ENCODE measurements at regions not wholly inside any gene's neighbourhood (a gene's known extent, or its start where the extent isn't known, plus 50 kb on each side); places are given as distances from the start of the nearest gene placed in this dataset.

GRCh38 chr2:123720760-123721159, 304.3 kb upstream of the CNTNAP5 start:
- Histone ChIP-seq H3K27me3 (ENCODE audit: insufficient read depth, low read length, poor library complexity) (no peaks in the 10 kb centered on the region), H2AFZ (ENCODE audit: low read depth, low read length) (no peak overlapping the region), H3K9me3 (ENCODE audit: insufficient read depth, low read length, severe bottlenecking) (no peaks in the 10 kb centered on the region), H3K27ac (ENCODE audit: low read length) (no peak overlapping the region), H3K79me2 (ENCODE audit: insufficient read depth, low read length) (no peaks in the 10 kb centered on the region), H3K4me2 (ENCODE audit: insufficient read depth, low read length) (no peak overlapping the region), H3K9ac (ENCODE audit: low read depth, low read length) (no peak overlapping the region), H3K4me1 (ENCODE audit: insufficient read depth, low read length) (no peaks in the 10 kb centered on the region), H3K4me3 (ENCODE audit: low read depth in 1 of 2, low read length in 2 of 2) (no peak overlapping the region), H3K36me3 (ENCODE audit: insufficient read depth, low read length) (no peaks in the 10 kb centered on the region), H4K20me1 (ENCODE audit: insufficient read depth, low read length) (no peaks in the 10 kb centered on the region)
- no peak for DNase-seq
- ATAC-seq (ENCODE audit: insufficient read depth, low read depth) = no peak
- TF ChIP-seq EZH2 (IDR thresholded peaks at IDR 0.05; ENCODE audit: borderline replicate concordance, low read depth, low read length, severe bottlenecking) (no peak), CTCF (IDR thresholded peaks at IDR 0.05; ENCODE audit: borderline replicate concordance, extremely low read depth, low read length, poor library complexity, severe bottlenecking) (no peak)

DNA sequence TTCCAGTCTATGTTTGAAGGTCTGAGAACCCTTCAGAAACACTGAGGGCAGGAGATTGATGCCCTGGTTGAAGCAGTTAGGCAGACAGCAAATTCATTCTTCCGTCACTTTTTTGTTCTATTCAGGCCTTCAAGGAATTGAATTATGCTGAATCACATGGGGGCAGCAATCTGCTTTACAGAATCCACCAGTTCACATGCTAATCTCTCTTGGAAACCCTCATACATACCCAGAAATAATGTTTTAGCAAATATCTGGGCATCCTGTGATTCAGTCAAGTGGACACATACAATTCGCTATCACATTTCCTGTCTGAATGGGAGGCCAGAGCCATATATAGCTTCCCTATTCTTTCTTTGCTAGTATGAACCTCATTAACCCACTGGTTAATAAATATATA, 301.4 kb upstream of the CNTNAP5 start:
- no peak for TF ChIP-seq EZH2 (IDR thresholded peaks at IDR 0.05; ENCODE audit: borderline replicate concordance, low read depth, low read length, severe bottlenecking)
- no peak for TF ChIP-seq CTCF (IDR thresholded peaks at IDR 0.05; ENCODE audit: borderline replicate concordance, extremely low read depth, low read length, poor library complexity, severe bottlenecking)
- Histone ChIP-seq H3K79me2 (ENCODE audit: insufficient read depth, low read length) (no peaks in the 10 kb centered on the region), H3K4me2 (ENCODE audit: insufficient read depth, low read length) (no peak overlapping the region), H4K20me1 (ENCODE audit: insufficient read depth, low read length) (no peaks in the 10 kb centered on the region), H3K4me3 (ENCODE audit: low read depth in 1 of 2, low read length in 2 of 2) (no peak overlapping the region), H3K36me3 (ENCODE audit: insufficient read depth, low read length) (no peaks in the 10 kb centered on the region), H2AFZ (ENCODE audit: low read depth, low read length) (no peak overlapping the region), H3K9me3 (ENCODE audit: insufficient read depth, low read length, severe bottlenecking) (no peaks in the 10 kb centered on the region), H3K4me1 (ENCODE audit: insufficient read depth, low read length) (no peaks in the 10 kb centered on the region), H3K27ac (ENCODE audit: low read length) (no peak overlapping the region), H3K9ac (ENCODE audit: low read depth, low read length) (no peak overlapping the region), H3K27me3 (ENCODE audit: insufficient read depth, low read length, poor library complexity) (no peaks in the 10 kb centered on the region)
- ATAC-seq (ENCODE audit: insufficient read depth, low read depth) = no peak
- no peak for DNase-seq

DNA sequence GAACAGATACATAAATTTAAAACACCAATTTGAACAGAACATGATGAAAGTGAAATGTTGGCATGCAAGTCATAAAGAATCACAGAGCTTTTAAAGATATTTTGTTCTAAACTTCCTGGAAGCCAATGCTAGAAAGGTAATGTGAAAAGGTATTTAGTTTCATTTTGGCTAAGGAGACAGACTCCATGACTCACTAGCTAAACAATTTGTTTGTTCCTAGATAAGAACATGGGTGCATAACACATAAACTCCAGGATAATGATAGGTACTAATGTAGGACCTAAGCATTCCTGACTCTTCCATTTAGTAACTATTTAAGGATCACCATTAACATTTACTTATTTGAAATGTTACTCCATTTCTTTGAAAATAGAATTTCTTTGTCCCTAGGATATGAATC, 292.5 kb upstream of the CNTNAP5 start:
- no peak overlapping the region for H3K4me3 ChIP-seq (ENCODE audit: low read depth in 1 of 2, low read length in 2 of 2)
- no peaks in the 10 kb centered on the region for H3K79me2 ChIP-seq (ENCODE audit: insufficient read depth, low read length)
- TF ChIP-seq EZH2 (IDR thresholded peaks at IDR 0.05; ENCODE audit: borderline replicate concordance, low read depth, low read length, severe bottlenecking) (no peak), CTCF (IDR thresholded peaks at IDR 0.05; ENCODE audit: borderline replicate concordance, extremely low read depth, low read length, poor library complexity, severe bottlenecking) (no peak)
- no peak overlapping the region for H3K4me2 ChIP-seq (ENCODE audit: insufficient read depth, low read length)
- no peaks in the 10 kb centered on the region for H3K36me3 ChIP-seq (ENCODE audit: insufficient read depth, low read length)
- no peaks in the 10 kb centered on the region for H3K27me3 ChIP-seq (ENCODE audit: insufficient read depth, low read length, poor library complexity)
- no peaks in the 10 kb centered on the region for H4K20me1 ChIP-seq (ENCODE audit: insufficient read depth, low read length)
- H3K9ac ChIP-seq (ENCODE audit: low read depth, low read length) = no peak overlapping the region
- ATAC-seq (ENCODE audit: insufficient read depth, low read depth) (no peak), DNase-seq (no peak)
- H3K27ac ChIP-seq (ENCODE audit: low read length) = no peak overlapping the region
- no peaks in the 10 kb centered on the region for H3K9me3 ChIP-seq (ENCODE audit: insufficient read depth, low read length, severe bottlenecking)
- no peak overlapping the region for H2AFZ ChIP-seq (ENCODE audit: low read depth, low read length)
- no peaks in the 10 kb centered on the region for H3K4me1 ChIP-seq (ENCODE audit: insufficient read depth, low read length)

GRCh38 chr2:123737371-123737770, 287.7 kb upstream of the CNTNAP5 start:
- H3K9me3 ChIP-seq (ENCODE audit: insufficient read depth, low read length, severe bottlenecking) = no peaks in the 10 kb centered on the region
- no peaks in the 10 kb centered on the region for H4K20me1 ChIP-seq (ENCODE audit: insufficient read depth, low read length)
- no peak overlapping the region for H3K27ac ChIP-seq (ENCODE audit: low read length)
- H3K4me1 ChIP-seq (ENCODE audit: insufficient read depth, low read length) = no peaks in the 10 kb centered on the region
- H3K27me3 ChIP-seq (ENCODE audit: insufficient read depth, low read length, poor library complexity) = no peaks in the 10 kb centered on the region
- no peak overlapping the region for H2AFZ ChIP-seq (ENCODE audit: low read depth, low read length)
- H3K9ac ChIP-seq (ENCODE audit: low read depth, low read length) = no peak overlapping the region
- ATAC-seq (ENCODE audit: insufficient read depth, low read depth) (no peak), DNase-seq (no peak)
- no peaks in the 10 kb centered on the region for H3K36me3 ChIP-seq (ENCODE audit: insufficient read depth, low read length)
- no peak for TF ChIP-seq CTCF (IDR thresholded peaks at IDR 0.05; ENCODE audit: borderline replicate concordance, extremely low read depth, low read length, poor library complexity, severe bottlenecking)
- TF ChIP-seq EZH2 (IDR thresholded peaks at IDR 0.05; ENCODE audit: borderline replicate concordance, low read depth, low read length, severe bottlenecking) = no peak
- no peaks in the 10 kb centered on the region for H3K79me2 ChIP-seq (ENCODE audit: insufficient read depth, low read length)
- no peak overlapping the region for H3K4me2 ChIP-seq (ENCODE audit: insufficient read depth, low read length)
- H3K4me3 ChIP-seq (ENCODE audit: low read depth in 1 of 2, low read length in 2 of 2) = no peak overlapping the region

Data from DND-41 (cell line).